Esophagus muscularis mucosa (tissue), 4 donors: ENCODE measurements at regions not wholly inside any gene's neighbourhood (a gene's known extent, or its start where the extent isn't known, plus 50 kb on each side); places are given as distances from the start of the nearest gene placed in this dataset.

Source experiments
- EP300 ChIP-seq: sonication (generic); formaldehyde crosslinking; IDR thresholded peaks from one replicate; pipeline ENCODE4 v1.6.1; 2017; ENCODE audit warnings: antibody characterized with exemption
- POLR2A ChIP-seq: fragments of 450-650 bp; IDR thresholded peaks from one replicate; pipeline ENCODE4 v1.6.1; 2017; ENCODE audit warnings: antibody characterized with exemption, moderate library complexity, mild to moderate bottlenecking, low read depth
- POLR2AphosphoS5 ChIP-seq, 2 donors: sonication (generic); formaldehyde crosslinking; IDR thresholded peaks; one replicate each; pipeline ENCODE4 v1.6.1; 2017; ENCODE audit warnings: antibody characterized with exemption in 2 of 2
- TF ChIP-seq, protein P1 (sequence below), 3 experiments: fragments of 200-600 bp in 2 of 3; fragments of 450-650 bp in 1 of 3; sonication (generic) in 2 of 3; IDR thresholded peaks; one replicate each; pipeline ENCODE4 v1.5.1; 2017 to 2019; ENCODE audit warnings: antibody characterized with exemption in 3 of 3, mild to moderate bottlenecking in 2 of 3, moderate library complexity in 1 of 3

DNA sequence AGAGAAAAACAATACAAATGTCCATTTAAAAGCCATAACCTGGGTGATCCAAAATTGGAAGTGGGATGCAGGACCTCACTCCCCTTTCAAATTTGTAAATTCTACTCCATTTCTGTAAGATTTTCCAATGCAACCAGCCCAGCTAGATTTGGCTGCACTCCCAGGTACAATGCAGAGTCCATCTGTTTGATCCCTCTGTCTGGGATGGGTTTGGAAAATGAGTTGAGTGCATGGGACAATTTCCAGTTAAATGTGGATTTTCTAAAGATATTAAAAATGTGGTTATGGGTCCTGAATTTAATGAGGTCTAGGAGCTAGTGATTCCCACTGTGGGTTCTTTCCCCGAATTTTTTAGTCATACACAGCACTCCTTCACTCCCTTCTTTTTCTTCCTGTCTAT lies 104.0 kb upstream of the ATP10B start:
- TF ChIP-seq, protein P1, sequence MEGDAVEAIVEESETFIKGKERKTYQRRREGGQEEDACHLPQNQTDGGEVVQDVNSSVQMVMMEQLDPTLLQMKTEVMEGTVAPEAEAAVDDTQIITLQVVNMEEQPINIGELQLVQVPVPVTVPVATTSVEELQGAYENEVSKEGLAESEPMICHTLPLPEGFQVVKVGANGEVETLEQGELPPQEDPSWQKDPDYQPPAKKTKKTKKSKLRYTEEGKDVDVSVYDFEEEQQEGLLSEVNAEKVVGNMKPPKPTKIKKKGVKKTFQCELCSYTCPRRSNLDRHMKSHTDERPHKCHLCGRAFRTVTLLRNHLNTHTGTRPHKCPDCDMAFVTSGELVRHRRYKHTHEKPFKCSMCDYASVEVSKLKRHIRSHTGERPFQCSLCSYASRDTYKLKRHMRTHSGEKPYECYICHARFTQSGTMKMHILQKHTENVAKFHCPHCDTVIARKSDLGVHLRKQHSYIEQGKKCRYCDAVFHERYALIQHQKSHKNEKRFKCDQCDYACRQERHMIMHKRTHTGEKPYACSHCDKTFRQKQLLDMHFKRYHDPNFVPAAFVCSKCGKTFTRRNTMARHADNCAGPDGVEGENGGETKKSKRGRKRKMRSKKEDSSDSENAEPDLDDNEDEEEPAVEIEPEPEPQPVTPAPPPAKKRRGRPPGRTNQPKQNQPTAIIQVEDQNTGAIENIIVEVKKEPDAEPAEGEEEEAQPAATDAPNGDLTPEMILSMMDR (IDR thresholded peaks at IDR 0.05): no peak
- TF ChIP-seq EP300 (no peak), POLR2A (no peak), POLR2AphosphoS5 (IDR thresholded peaks at IDR 0.05) (no peak)
